Adrenal gland (tissue), 5 donors: ENCODE measurements at regions not wholly inside any gene's neighbourhood (a gene's known extent, or its start where the extent isn't known, plus 50 kb on each side); places are given as distances from the start of the nearest gene placed in this dataset.

ENCODE experiments used
- POLR2A ChIP-seq, 2 donors: fragments of 450-650 bp; IDR thresholded peaks; one replicate each; pipeline ENCODE4 v1.6.1; 2017; ENCODE audit warnings: antibody characterized with exemption in 2 of 2, mild to moderate bottlenecking in 2 of 2, moderate library complexity in 1 of 2
- TF ChIP-seq, protein P1 (sequence below), 6 experiments: fragments of 450-650 bp in 4 of 6; fragments of 200-600 bp in 2 of 6; sonication (generic) in 1 of 6; IDR thresholded peaks; 1 replicate in 5 of 6; 2 replicates in 1 of 6; pipeline versions ENCODE4 v1.5.1 to v1.8.0; 2016 to 2021; ENCODE audit warnings: antibody characterized with exemption in 6 of 6, mild to moderate bottlenecking in 2 of 6, moderate library complexity in 1 of 6
- donor health status: DM: no; HTN: no; CAD: no.

DNA sequence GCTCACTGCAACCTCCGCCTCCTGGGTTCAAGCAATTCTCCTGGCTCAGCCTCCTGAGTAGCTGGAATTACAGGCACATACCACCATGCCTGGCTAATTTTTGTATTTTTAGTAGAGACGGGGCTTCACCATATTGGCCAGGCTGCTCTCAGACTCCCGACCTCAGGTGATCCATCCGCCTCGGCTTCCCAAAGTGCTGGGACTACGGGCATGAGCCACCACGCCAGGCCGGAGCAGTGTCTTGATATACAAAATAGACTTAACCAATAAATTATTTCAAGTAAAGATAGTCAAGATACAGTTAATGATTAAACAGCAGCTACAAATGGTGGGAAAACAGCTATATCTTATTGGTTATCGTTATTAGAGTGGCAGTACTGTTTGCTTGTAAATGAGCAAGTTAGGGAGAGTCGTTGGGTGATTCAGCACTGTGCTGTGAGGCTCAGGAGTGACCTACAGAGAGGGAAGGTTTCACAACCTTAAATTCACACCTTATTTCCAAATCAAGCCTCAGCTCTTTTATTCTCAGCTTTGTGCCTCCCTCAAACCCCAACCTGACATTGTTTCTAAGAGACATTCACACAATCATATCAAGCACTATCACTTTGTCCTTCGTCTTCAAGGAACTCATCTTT lies 1128.4 kb upstream of the MAP3K7 start:
- TF ChIP-seq, protein P1, sequence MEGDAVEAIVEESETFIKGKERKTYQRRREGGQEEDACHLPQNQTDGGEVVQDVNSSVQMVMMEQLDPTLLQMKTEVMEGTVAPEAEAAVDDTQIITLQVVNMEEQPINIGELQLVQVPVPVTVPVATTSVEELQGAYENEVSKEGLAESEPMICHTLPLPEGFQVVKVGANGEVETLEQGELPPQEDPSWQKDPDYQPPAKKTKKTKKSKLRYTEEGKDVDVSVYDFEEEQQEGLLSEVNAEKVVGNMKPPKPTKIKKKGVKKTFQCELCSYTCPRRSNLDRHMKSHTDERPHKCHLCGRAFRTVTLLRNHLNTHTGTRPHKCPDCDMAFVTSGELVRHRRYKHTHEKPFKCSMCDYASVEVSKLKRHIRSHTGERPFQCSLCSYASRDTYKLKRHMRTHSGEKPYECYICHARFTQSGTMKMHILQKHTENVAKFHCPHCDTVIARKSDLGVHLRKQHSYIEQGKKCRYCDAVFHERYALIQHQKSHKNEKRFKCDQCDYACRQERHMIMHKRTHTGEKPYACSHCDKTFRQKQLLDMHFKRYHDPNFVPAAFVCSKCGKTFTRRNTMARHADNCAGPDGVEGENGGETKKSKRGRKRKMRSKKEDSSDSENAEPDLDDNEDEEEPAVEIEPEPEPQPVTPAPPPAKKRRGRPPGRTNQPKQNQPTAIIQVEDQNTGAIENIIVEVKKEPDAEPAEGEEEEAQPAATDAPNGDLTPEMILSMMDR (IDR thresholded peaks at IDR 0.05), result no peak
- TF ChIP-seq POLR2A (IDR thresholded peaks at IDR 0.05), result no peak
